GM19239 (cell line): ENCODE measurements at regions not wholly inside any gene's neighbourhood (a gene's known extent, or its start where the extent isn't known, plus 50 kb on each side); places are given as distances from the start of the nearest gene placed in this dataset.
"Not testable (repeated sequence)": the region's sequence is repeated elsewhere in the genome, so short reads cannot be mapped to it uniquely, and the experiment has no call there.

Experiments used
- DNase-seq: peaks from one replicate; pipeline ENCODE4 v3.0.0; 2011; ENCODE audit warnings: low spot score; ENCODE audit not compliant: insufficient read length
- FAIRE-seq: peaks from 2 replicates; lab custom pipeline; 2011; peaks lifted over from hg19 to GRCh38; lab: Jason Lieb, UNC

DNA sequence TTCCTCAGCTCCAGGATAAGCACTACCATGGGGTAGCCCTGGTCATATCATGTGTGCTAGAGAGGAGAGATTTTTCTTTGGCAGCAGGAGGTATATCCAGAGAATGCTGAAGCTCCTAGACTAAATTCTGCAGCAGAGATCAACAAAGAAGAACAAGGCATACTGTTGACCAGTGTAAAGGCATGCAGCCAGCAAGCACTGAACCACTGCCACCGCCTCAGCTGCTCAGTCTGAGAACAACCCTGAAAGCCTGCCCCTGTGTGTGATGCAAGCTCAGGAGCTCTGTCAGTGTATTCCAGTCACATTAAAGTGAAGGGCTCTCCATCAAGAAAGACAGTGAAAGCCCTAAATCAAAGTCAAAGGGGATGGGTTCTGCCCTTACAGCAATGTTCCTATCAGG, 439.5 kb upstream of the CD180 start:
- FAIRE-seq (no peak), DNase-seq (no peak)

DNA sequence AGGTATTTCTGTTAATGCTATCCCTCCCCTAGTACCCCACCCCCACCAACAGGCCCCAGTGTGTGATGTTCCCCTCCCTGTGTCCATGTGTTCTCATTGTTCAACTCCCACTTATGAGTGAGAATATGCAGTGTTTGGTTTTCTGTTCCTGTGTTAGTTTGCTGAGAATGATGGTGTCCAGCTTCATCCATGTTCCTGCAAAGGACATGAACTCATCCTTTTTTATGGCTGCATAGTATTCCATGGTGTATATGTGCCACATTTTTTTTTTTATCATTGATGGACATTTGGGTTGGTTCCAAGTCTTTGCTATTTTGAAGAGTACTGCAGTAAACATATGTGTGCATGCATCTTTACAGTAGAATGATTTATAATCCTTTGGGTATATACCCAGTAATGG, 430.5 kb upstream of the CD180 start:
- not testable (repeated sequence) for FAIRE-seq, DNase-seq

GRCh38 chr5:67623078-67623477, 426.5 kb upstream of the CD180 start:
- DNase-seq (no peak), FAIRE-seq (no peak)

DNA sequence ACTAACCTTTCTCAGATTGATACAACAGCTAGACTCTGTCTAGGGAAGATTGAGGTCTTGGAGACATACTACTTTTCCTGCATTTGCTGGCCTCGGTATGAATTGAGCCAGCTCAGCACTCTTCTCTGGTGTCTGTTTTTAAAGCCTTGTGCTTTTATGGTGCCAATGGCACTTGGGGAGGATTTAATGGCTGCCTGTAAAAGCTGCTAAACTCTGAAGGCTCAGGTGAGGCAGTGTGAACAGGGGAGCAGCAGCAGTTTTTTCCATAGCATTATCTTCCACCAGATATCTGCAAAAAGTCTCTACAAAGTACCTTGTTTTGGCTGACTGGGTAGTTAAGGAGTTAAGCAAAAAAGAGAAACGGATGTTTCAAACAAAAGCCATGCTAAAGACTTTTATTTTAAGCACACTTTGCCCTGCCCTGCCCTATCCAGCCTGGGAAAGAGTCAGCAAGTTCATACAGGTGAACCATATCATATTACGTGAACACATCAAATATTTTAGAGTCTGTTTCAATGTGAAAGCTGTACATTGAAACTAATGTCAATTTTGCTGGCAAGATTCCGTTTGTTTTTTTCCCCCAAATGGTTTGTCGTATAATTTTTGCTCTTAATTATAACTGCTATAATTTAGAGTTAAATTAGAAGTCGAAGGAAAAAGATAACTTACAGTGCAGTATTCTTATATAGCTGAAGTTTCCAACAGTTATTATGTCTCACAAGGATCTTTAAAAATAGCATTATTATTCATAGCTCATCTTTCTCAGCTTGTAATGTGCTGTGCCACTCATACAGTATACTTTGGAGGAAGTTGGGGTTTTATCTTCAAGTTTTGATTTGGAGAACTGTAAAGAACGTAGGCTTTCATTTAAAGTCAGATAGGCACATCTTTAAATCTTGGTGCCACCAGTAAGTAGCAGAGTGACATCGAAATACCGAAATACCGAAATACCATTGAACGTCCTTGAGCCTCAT, 424.1 kb upstream of the CD180 start:
- FAIRE-seq (no peak), DNase-seq (no peak)

DNA sequence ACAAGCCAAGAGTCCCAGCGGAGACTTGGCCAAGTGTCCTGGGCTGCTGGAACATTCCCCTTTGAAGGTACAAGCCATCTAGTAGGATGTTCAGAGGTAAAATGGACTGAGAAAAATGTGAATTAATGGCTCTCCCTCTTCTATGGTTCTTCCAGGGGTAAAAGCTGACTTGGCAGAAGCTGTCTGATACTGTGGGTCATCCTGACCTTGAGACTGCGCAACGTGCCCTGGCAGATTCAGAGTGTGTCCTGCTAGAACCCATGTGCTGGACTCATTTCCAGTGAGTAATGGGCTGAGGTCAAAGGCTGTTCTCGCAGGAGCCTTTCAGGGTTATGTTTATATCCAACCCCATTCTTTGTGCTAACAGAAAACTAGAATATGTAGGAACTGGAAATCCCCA, 423.0 kb upstream of the CD180 start:
- FAIRE-seq, result no peak
- DNase-seq, result no peak

- DNase-seq (no peak), FAIRE-seq (no peak)
Measured at GRCh38 chr5:67619235-67619634, 422.6 kb upstream of the CD180 start.

DNA sequence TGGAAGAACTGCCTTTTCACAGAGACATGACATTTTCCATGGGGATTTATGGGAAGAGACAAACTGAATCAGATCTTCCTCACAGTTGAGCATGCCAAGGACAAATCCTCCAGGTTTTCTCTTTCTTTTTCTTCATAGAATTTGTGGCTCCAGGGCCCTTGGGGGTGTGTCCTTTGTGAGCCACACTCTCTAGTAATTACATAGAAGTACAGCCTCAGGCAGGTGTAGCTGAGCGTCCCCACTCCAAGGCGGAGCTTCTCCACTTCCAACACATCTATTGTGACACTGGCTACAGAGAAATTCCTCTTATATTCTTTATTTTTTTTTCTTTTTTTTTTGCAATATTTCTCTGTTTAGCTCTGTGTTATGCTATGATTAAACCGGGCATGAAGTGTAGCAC, 420.5 kb upstream of the CD180 start:
- FAIRE-seq, result no peak
- no peak for DNase-seq

DNA sequence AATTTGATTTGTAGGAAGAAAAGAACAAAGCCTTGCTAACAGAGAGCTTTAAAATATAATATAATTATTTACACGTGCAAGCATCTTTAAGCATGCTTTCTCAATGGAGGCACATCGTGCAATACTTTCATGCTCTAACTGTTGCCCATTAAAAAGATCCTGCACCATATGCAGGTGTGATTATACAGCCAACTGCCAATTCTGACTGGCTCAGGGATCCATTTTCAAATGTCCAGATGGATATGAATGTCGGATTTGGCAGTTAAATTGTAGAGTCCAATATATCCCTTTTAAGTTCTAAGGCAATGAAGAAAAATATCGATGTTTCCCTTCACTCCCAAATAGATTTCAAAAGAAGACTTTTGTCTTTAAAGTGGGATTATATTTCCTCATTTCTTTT, 416.4 kb upstream of the CD180 start:
- DNase-seq, result no peak

GRCh38 chr5:67610186-67610912, 413.8 kb upstream of the CD180 start:
- no peak for DNase-seq
- no peak for FAIRE-seq

More for the DNA sequence above, 416.4 kb upstream of the CD180 start:
- FAIRE-seq, result no peak

DNA sequence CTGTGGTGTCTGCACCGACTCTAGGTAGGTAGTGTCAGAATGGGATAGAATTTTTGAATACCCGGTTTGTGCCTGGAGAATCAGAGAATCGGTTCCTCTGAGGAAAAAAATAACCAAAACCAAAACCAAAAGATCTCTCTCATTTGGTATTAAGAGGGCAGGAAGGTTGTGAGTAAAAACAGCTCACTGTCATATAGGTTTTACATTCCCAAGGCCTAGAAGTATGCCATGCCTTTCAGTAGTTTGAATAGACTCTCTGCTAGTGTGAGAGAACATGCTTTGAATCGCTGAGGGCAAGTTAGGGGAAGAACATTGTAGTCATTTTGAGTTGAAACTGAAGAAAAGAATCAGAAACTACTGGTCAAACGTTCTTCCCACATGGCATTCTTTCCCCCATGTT, 411.4 kb upstream of the CD180 start:
- DNase-seq (no peak), FAIRE-seq (no peak)

DNA sequence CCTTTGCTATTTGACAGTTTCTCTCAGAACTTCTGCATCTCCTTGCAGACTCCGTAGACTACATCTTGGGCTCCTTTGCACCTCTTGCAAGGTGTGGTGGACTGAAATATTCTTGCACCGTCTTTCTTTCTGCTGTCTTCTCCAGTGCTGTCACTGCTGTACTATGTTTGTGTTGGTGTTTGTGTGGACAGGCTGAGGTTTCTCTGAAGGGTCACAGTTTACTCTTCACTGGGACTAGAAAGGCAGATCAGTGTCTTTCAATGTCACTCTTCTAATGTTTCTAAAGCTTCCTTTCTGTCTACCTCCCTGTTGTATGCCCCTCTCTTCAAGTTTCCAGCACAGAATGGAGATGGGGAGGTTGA, 410.0 kb upstream of the CD180 start:
- DNase-seq (no peak), FAIRE-seq (no peak)

- no peak for FAIRE-seq
- DNase-seq, result no peak
Measured at GRCh38 chr5:67605730-67606585, 409.4 kb upstream of the CD180 start.

GRCh38 chr5:67591491-67591890, 394.9 kb upstream of the CD180 start:
- FAIRE-seq (no peak), DNase-seq (no peak)

GRCh38 chr5:67588389-67588788, 391.8 kb upstream of the CD180 start:
- DNase-seq (no peak), FAIRE-seq (no peak)

DNA sequence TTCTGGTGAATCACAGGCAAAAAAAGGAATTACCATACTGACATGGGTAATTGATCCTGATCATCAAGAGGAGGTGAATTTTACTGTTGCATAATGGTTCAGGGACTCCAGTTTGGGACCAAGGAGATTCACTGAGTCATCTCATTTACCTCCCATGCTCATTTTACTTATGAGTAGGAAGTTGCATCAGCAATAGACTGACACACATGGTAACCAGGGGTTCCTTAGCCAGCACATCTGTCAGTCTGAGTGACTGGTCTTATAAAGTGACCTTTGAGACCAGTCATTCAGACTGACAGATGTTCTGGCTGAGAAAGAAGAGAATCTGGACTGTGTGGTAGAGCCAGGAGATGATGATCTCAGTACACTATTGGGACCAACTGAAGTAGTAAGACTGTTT, 384.6 kb upstream of the CD180 start:
- DNase-seq, result no peak
- FAIRE-seq, result no peak

DNA sequence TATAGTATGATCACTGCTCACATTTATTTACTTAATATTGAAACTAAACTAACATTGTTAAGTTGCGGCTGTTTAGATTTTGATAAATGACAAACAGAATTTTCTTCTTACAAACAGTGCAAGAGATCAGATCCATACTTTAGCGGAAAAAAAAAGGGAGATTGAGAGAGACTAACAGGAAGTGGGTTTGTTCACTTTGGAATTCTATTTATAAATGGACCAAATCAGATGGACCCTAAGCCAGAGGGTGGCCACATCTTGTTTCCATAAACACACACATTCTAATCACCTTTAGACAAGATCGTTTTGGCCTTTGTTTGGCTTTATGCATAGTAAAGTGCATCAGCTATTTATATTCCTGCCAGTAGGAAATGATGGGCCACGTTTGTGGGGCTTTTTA, 381.4 kb upstream of the CD180 start:
- no peak for FAIRE-seq
- DNase-seq, result no peak

DNA sequence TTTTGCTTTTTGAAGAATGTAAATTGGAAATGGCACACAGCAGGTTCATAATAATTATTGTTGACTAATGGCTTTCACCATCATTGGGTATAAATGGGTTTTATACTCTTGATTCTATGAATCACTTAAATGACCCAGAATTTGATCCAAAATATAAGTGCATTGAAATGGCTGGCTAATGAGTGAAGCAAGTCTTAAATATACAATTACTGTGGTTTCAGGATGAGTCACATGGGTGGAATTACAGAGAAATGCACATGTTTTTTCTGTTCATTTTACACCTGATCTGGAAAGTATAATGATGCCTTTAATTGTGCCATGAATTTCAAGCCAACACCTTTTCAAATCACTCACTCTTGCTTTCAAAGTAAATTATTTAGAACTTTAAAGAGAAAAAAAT, 380.8 kb upstream of the CD180 start:
- FAIRE-seq, result no peak
- DNase-seq, result no peak

DNA sequence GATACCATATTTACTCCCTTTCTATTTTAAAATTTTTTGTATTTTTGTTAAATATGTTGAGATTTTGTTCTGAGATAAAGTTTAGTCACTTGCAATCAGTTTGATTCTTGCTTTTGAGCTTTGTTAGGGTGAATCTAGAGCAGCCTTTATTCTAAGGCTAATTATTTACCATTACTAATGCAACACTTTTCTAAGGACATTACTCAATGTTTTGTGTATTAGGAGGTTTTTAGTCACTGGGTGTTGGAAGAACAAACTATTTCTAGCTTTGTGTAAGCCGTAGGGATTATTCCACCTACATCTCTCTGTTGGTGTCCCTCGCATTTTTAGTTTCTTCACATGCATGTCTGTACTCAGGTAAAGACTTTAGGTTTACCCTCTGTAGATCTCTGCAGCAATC, 379.5 kb upstream of the CD180 start:
- DNase-seq (no peak), FAIRE-seq (no peak)

DNA sequence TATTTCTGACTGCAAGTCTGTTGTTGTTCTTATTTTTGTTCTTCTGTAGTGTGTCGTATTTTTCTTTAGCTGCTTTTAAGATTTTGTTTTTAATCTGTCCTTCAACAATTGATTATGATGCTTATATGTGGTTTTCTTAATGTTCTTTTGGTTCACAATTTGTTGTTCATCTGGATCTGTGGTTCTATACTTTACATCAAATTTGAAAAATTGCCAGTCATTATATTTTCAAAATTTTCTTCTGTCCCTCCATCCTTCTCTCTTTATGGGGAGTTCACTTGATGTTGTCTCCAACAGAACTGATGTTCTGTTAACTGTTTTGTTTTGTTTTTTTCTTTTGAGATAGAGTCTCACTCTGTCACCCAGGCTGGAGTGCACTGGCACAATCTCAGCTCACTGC, 378.5 kb upstream of the CD180 start:
- DNase-seq (no peak), FAIRE-seq (no peak)

DNA sequence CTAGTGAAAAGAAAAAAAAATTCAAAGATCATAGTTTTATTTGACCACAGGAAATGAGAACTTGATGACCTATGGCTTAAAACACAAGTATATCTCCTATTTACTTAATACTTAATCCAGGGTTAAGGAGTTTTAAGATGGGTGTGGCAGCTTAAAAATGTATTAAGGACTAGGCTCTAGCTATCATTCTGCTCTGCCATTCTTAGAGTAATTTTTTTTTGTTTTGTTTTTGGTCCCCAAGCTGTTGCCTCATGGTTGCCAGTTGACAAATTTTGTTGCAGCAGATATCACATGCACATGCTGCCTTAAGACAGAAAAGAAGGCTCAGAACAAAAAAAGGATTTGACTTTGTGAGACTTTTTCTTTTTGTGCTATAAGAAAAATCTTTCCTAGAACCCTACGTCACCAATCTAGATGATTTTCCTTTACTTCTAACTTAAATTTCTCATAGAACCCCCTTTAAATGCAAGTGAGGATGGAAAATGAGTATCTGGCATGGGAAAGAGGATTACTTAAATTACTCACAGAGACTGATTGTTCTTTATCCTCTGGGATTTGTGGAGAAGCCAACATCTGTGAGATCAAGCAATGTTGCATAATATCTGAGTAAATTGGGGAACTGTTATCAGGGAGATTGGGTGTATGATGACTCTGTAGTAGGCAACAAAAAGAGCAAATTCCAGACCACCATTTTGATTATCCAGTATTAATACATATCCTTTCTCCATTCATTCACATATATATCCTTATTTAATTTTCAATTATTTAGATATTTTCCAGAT, 364.7 kb upstream of the CD180 start:
- no peak for FAIRE-seq

More for the DNA sequence above, 364.7 kb upstream of the CD180 start:
- DNase-seq, result no peak
